ENCODE measurements at regions not wholly inside any gene's neighbourhood (a gene's known extent, or its start where the extent isn't known, plus 50 kb on each side); places are given as distances from the start of the nearest gene placed in this dataset.
A peak's percentile ranks its signal among the peaks of the same experiment; 100 is the strongest.

- Histone ChIP-seq H4K20me1 (replicated peaks; ENCODE audit: insufficient read depth) (no peaks in the 10 kb centered on the region), H2AFZ (no peak overlapping the region), H3K27me3 (ENCODE audit: insufficient read depth) (no peaks in the 10 kb centered on the region), H3K36me3 (ENCODE audit: insufficient read depth) (no peaks in the 10 kb centered on the region), H3K4me1 (ENCODE audit: insufficient read depth) (peaks cover 28% of the 10 kb centered on the region), H3K4me3 (no peak overlapping the region), H3K4me2 (peak overlapping the region; percentile 52; the same call in 1 of the 2 replicates), H3F3A (replicated peaks; ENCODE audit: low read depth) (no peaks in the 10 kb centered on the region), H3K27ac (ENCODE audit: low read depth) (no peak overlapping the region), H3K79me2 (replicated peaks; ENCODE audit: insufficient read depth) (no peaks in the 10 kb centered on the region), H3K9me2 (ENCODE audit: insufficient read depth) (no peaks in the 10 kb centered on the region; the same call in 1 of the 2 replicates)
- Mint-ChIP-seq H3K27ac (no peak overlapping the region; the same call in 1 of the 2 replicates), H3K4me1 (peaks cover 28% of the 10 kb centered on the region), H3K36me3 (ENCODE audit: low read depth) (peaks cover 4% of the 10 kb centered on the region; the same call in 1 of the 3 replicates), H3K9me3 (peaks cover 3% of the 10 kb centered on the region), H3K4me3 (no peak overlapping the region), H3K27me3 (ENCODE audit: insufficient read depth, low read depth, poor library complexity) (peaks cover 1% of the 10 kb centered on the region)
- peak; percentile 5 for DNase-seq (ENCODE audit: low spot score)
- no peak for TF ChIP-seq ZNF462 (CRISPR knock-in tag; IDR thresholded peaks at IDR 0.05)
- TF ChIP-seq JUNB (IDR thresholded peaks at IDR 0.05; ENCODE audit: unreplicated experiment) = no peak
- TF ChIP-seq CTCF (conservative IDR thresholded peaks at IDR 0.05; ENCODE audit: low read depth in 2 of 2) = no peak
- TF ChIP-seq ETS1 (IDR thresholded peaks at IDR 0.05) = no peak
- TF ChIP-seq ZNF331 (CRISPR knock-in tag; IDR thresholded peaks at IDR 0.05; ENCODE audit: low read depth) = no peak
- no peak for TF ChIP-seq NANOG (IDR thresholded peaks at IDR 0.05; ENCODE audit: borderline replicate concordance)
- TF ChIP-seq EZH2phosphoT487 (IDR thresholded peaks at IDR 0.05; ENCODE audit: unreplicated experiment) = no peak
- no peak for TF ChIP-seq POLR2AphosphoS5 (IDR thresholded peaks at IDR 0.05; ENCODE audit: low read depth)
- TF ChIP-seq REST (IDR thresholded peaks at IDR 0.05; ENCODE audit: unreplicated experiment) = no peak
- TF ChIP-seq STAT1 (IDR thresholded peaks at IDR 0.05; ENCODE audit: unreplicated experiment) = no peak
- no peak for TF ChIP-seq CREB1 (CRISPR knock-in tag; IDR thresholded peaks at IDR 0.05; ENCODE audit: low read depth)
- no peak for TF ChIP-seq EZH2 (IDR thresholded peaks at IDR 0.05; ENCODE audit: low read depth, unreplicated experiment)
- TF ChIP-seq ZNF114 (CRISPR knock-in tag; IDR thresholded peaks at IDR 0.05) = no peak
- ATAC-seq = peak; percentile 26; the same call in 2 of the 3 replicates
Measured at GRCh38 chr2:144712550-144712940, 192.6 kb upstream of the ZEB2 start.

Measured in GM23338 (cell line).